SK-MEL-5 (cell line): ENCODE measurements at regions not wholly inside any gene's neighbourhood (a gene's known extent, or its start where the extent isn't known, plus 50 kb on each side); places are given as distances from the start of the nearest gene placed in this dataset.
A peak's percentile ranks its signal among the peaks of the same experiment; 100 is the strongest.
"Not testable (repeated sequence)": the region's sequence is repeated elsewhere in the genome, so short reads cannot be mapped to it uniquely, and the experiment has no call there.

Experiments
- DNase-seq: peaks from one replicate; pipeline ENCODE4 v3.0.0-alpha.2; 2016; ENCODE audit warnings: low read depth, low spot score
- in situ Hi-C: cut with HindIII; loops from 2 replicates; pipeline ENCODE4 v1.10.0; 2016; ENCODE audit warnings: low sequenced_read_pairs, high pct_unique_total_duplicates, low pct_unique_long_range_greater_than_20kb

- in situ Hi-C loops, result no loop called here
Observed at GRCh38 chr1:60639287-60639686, 443.1 kb upstream of the NFIA start.

GRCh38 chr1:60637651-60638050 is 444.7 kb upstream of the NFIA start:
- in situ Hi-C loops, result no loop called here
- DNase-seq, result peak; percentile 39

More at GRCh38 chr1:60639287-60639686, 443.1 kb upstream of the NFIA start:
- DNase-seq, result no peak

GRCh38 chr1:60636946-60637345 is 445.4 kb upstream of the NFIA start:
- in situ Hi-C loops, result no loop called here

GRCh38 chr1:60634106-60634505 is 448.3 kb upstream of the NFIA start:
- no peak for DNase-seq
- in situ Hi-C loops, result no loop called here

More at GRCh38 chr1:60636946-60637345, 445.4 kb upstream of the NFIA start:
- no peak for DNase-seq

- in situ Hi-C loops, result no loop called here
- DNase-seq, result no peak
Observed at GRCh38 chr1:60622486-60622885, 459.9 kb upstream of the NFIA start.

- DNase-seq, result no peak
- in situ Hi-C loops, result no loop called here
Observed at GRCh38 chr1:60621368-60621851, 461.0 kb upstream of the NFIA start.

GRCh38 chr1:60620087-60620486 is 462.3 kb upstream of the NFIA start:
- DNase-seq, result no peak
- in situ Hi-C loops, result no loop called here

- in situ Hi-C loops, result no loop called here
- no peak for DNase-seq
Observed at GRCh38 chr1:60619581-60619980, 462.8 kb upstream of the NFIA start.

- in situ Hi-C loops, result no loop called here
- no peak for DNase-seq
Observed at GRCh38 chr1:60615666-60616065, 466.7 kb upstream of the NFIA start.

GRCh38 chr1:60612790-60613189 is 469.6 kb upstream of the NFIA start:
- no peak for DNase-seq
- in situ Hi-C loops, result no loop called here

- in situ Hi-C loops, DNase-seq: not testable (repeated sequence)
Observed at GRCh38 chr1:60606921-60607320, 475.4 kb upstream of the NFIA start.

- in situ Hi-C loops, result no loop called here
- DNase-seq, result no peak
Observed at GRCh38 chr1:60600532-60600931, 481.8 kb upstream of the NFIA start.

GRCh38 chr1:60599574-60599973 is 482.8 kb upstream of the NFIA start:
- DNase-seq, result no peak
- in situ Hi-C loops, result no loop called here

GRCh38 chr1:60598041-60598910 is 484.1 kb upstream of the NFIA start:
- no peak for DNase-seq
- in situ Hi-C loops, result no loop called here

- DNase-seq, result no peak
- in situ Hi-C loops, result no loop called here
Observed at GRCh38 chr1:60596791-60597750, 485.3 kb upstream of the NFIA start.

GRCh38 chr1:60591583-60591982 is 490.8 kb upstream of the NFIA start:
- in situ Hi-C loops, result no loop called here
- DNase-seq, result no peak

- no peak for DNase-seq
- in situ Hi-C loops, result no loop called here
Observed at GRCh38 chr1:60589916-60590315, 492.4 kb upstream of the NFIA start.

- DNase-seq, result no peak
- in situ Hi-C loops, result no loop called here
Observed at GRCh38 chr1:60589046-60589748, 493.2 kb upstream of the NFIA start.
